Occipital lobe (tissue), 1 donor: ENCODE measurements at regions not wholly inside any gene's neighbourhood (a gene's known extent, or its start where the extent isn't known, plus 50 kb on each side); places are given as distances from the start of the nearest gene placed in this dataset.

Experiments
- DNase-seq: peaks from one replicate; lab custom pipeline; 2025; lab: John Stamatoyannopoulos, UW

DNA sequence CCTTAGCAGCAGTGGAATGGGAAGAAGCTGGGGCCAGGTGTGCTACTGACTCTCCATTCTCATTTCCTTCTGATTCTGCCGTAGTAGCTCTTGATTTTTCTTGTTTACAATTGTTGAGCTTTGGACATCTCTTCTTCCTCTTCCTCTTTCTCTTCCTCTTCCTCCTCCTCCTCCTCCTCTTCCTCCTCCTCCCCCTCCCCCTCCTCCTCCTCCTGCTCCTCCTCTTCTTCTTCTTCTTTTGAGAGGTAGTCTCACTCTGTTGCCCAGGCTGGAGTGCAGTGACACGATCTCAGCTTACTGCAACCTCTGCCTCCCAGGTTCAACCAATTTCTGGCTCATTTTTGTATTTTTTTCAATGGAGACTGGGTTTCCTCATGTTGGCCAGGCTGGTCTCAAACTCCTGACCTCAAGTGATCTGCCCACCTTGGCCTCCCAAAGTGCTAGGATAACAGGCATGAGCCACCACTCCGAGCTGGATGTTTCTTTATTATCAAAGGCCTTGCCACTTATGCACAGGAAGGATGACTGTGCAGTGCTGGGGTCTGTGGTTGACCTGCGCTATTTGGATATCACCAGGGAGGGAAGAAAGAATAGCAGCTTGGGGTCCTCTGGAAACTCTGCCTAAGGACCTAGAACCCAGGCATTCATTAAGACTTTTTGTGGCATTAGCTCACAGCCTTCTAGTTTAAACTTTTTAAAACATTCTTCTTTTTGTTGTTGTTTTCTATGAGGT lies 127.8 kb upstream of the KCNJ16 start:
- DNase-seq, result no peak

DNA sequence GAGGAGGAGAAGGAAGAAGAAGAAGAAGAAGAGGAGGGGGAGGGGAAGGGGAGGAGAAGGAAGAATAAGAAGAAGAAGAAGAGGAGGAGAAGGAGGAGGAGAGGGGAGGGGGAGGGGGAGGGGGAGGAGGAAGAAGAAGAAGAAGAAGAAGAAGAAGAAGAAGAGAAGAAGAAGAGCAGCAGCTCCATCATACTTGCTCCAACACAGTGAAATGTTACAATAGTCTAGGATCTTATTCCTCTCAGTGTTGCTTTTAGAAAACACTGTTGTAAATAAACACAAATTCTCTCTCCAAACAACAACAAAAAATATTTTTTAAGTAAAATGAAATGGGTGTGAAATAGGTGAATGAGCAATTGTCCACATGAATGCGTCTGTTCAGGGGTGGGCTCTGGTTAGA lies 126.6 kb upstream of the KCNJ16 start:
- no peak for DNase-seq

DNA sequence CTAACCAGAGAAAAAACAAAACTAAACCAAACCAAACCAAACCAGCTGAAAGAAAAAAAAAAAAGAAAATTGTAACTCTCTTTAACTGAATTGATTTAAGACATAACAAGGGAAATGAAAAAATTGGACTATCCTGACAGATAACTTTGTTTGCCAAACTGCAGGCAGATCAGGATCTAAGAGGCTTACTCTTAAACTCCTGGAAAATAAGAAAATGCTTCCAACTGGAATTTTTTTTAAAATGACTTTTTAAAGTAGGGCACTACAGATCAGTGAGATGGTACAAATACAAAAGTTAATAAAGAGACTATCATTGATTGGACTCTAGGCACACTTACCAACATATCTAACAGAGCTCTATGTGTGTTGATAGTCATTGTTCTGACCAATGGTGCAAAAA lies 125.5 kb upstream of the KCNJ16 start:
- no peak for DNase-seq

DNA sequence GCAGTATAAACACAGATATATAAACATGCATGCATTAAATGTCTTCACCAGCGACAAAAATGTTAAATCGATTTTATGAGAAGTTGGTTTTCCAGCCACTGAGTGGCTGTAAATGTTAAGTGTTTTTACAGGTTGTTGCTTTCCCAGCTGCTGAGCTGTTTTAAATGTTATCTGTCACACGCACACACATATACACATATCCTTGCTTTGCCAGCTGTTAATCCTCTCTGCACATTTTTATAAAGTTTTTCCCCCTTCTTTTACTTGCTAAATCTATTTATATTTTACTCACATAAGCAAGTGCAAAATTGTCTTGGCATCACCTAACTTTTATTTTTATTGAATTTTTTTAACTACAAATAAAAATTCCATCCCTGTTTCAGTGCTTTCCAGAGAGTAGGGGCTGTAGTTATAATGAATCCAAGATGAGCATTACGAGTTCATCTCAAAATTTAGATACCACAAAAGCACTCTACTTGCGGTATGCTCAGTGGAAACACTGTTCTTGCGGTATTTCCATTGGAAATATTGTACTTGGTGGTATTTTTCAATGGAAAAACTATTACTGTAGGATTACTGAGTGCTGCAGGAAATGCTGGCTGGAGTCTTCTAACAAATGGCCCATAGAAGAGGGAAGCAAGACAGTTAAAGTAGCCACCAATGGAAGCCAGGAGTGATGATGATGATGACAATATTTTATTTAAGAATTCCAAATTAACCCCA lies 124.9 kb upstream of the KCNJ16 start:
- DNase-seq, result no peak

DNA sequence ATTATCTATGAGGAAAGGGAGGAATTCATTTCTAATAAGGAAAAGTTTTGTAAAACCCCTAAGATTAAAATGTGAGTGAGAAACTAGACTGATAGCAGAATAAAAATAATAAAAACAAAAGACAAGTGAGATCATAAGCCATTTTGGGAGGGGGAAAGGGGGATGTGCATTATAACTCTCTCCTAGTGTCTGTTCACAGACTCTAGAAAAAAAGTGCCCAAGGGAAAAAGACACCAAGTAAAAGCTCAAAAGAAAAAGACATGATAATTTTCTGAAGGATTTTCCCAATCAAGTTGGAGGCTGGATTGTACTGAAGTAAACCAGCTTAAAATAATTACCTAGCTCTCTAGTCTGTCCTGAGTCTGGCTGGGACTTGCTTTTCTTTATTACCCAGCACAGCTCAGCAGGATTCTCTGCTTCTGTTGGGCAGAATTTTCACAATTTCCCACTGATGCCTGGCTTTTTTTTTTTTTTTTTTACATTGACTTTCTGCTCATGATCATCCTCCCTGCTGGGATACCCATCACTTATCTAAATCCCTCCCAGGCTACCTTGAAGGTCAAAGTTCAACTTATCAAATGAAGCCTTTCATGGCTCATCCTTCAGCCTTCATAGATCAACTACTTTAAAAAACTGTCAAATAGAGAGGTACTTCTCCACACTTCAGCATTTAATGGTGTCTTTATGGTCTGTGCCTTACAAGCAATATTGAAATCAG lies 124.2 kb upstream of the KCNJ16 start:
- DNase-seq, result no peak

DNA sequence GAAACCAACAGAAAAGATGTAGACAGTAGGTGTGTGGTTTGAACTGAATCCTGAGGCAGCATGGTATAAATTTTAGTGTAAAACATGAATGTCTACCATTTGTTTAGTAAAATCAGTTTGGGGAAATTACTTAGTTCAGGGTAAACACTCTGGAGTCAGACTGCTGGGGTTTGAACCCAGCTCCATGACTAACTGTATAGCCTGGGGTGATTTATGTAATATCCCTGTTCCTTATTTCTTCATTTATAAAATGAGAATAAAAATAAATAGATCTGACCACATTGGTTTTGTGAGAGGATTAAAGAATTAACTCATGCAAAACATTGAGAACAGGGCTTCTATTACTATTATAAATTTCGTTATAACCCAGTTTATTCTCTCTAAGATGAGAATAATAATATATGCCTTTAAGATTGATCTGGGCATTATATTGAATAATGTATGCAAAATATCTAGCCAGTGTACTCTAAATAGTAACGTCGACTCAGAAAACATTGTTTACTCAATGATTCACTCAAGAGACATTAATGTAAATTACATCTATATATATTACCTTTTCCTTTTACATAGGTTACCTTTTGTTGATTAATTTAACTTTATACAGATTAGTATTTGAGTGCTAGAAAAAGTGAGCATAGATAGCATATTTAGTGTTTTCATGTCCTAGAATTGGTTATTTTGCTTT lies 120.6 kb upstream of the KCNJ16 start:
- DNase-seq, result no peak

DNA sequence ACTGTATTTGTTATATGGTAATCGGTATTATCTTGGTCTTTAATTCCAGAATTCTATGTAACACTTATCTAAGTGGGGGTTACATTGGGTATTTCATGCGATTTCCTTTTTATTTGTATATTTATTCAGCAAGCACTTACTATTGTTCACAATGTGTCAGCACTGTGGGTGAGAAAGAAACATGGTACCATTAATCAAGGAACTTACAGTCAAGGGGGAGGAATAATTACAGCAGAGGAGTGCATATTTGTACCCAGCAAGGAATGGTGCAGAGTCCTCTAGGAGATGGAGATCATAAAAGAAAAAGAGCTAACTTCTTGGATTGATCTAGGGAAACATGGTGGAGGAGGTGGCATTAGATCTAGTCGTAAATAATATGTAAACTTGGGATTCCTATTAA lies 117.0 kb upstream of the KCNJ16 start:
- DNase-seq, result no peak

DNA sequence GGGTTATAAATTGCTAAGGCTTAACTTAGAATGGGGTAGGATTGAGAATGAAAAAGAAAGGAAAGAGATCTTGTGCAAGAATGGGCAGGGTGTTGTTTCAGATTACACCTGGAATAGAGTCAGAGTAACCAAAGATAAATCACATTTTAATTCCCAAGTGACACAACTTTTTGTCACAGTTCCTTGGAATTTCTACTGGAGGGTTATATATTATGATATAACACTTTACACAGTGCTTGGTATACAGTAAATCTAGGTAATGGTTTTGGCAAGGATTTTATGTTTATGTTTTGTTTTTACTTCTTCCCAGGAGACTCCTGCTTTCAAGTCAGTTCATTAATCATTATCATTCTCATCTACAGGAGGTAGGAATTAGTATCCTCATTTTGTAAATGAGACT lies 115.7 kb upstream of the KCNJ16 start:
- no peak for DNase-seq

DNA sequence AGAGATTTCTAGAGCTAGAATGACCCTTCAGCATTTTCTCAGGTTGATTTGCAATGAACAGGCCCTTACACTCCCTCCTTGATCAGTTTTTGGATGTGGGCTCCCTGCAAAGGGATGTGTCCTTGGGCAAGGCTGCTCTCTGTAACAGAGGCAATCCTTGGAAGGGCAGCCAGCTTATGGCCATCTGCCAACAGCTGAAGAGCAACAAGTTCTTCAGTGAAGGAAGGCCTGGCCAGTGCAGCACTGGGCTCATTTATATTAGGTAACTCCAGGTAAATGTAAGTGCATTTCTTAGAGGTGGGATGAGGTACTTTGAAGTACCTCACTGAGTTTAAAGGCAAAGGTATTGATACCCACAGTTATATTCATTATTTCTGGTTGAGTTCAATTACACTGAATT lies 114.3 kb upstream of the KCNJ16 start:
- no peak for DNase-seq

DNA sequence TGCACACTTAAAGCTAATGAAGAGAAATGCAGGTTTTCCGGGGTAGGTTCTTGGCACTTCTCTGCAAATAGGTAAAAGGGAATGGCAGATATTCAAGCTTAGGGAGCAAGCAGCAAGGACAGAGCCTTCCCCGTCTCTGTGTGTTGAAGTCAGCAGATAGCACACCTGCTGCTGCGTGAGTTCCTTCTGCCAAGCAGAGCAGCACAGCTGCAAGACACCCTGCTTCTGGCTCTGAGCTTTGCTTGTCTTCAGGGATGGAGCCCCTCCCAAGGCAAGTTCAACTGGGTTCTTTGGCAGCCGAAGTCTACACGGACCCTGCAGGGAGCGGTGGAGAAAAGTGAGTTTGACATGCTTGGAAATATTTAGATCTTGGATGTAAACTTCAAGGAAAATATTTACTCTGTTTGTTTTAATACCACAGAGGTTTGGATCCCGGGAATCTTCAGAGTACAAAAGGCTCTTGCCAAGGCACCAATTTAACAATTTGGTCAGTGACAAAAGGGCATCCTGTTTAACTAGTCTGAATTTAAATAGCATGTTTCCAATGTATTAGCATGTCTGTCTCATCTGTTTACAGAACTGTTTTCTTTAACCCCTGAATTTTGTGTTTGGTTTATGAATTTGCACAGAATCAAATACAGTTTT lies 113.4 kb upstream of the KCNJ16 start:
- DNase-seq, result peak; percentile 2

DNA sequence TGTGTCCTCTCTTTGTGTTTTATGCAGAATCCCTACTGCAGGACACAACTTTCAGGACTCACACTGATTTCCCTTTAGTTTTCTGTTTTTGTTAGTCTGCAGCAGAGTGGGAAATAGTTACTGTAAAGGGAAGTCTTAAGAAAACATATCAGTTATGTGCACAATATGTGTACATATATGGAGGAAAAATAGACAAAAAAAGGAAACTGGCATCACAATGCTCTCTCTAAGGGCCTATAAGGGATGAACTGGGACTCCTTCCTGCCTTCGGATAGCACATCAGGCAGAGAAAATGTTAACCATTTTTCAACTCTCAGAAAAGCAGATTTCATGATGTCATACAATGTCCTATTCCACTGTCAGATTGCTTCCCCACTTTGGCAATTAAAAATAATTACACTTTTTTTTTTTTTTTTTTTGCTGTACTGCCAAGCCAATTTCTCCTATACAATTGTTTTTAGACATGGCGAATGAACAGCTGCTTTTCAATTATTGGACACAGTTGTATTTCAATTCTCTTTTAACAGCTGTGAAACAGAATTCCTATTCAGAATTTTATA lies 112.5 kb upstream of the KCNJ16 start:
- no peak for DNase-seq

DNA sequence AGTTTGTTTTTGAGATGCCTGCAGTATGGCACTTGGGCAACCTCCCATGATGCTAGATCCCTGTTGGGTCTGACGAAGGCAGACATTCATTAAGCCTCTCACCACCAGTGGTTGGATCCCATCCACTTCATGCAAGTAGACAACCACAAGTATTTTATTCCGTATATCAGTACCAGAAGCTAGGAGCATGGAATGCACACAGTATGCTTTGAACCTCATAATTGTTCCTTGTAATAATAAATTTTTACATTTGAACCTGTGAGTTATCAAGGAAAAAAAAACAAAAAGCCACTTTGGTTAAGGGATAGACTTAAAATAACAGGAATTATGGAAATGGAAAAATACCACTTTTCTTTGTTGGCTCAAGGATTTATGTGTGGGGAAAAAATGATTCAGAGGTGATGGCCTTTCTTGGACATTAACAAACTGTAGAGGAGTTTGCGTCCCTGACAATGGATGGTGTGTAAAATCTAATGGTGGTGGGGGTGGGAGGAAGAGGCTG lies 107.1 kb upstream of the KCNJ16 start:
- no peak for DNase-seq

DNA sequence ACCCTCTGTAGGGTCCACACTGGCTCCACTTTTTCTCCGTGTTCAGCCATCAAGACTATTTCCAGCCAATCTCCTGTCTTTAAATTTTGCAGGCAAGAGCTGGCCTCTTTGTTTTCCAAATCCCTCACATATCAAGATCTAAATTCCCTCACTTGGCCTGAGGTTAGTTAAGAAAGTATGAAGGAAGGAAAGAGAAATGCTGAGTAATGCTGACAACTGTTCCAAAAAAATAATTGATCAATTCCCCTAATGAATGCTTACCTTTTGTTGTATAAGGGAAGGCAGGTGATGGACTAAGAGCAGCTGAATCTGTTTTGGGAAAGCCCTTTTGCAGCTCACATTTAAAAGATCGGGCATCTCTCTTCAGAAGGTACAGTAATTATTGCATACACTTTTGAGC lies 105.1 kb upstream of the KCNJ16 start:
- DNase-seq, result no peak

DNA sequence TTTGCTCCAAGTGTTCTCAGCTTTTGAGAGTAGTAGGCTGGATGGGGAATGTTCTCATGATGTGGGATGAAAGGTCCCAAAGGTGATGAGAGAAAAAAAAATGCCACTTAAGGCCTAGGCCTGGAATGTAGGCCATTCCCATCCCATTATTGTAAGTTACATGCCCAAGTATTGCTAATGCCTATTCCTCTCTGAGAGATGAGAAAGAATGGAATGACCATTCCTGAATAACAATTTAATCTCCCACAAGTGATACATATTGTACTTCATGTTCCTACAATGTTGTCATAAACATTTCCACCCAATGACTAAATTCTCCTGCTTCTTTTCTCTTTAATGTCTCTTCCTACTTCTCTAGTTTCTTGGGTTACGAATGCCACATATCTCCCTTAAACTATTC lies 102.8 kb upstream of the KCNJ16 start:
- no peak for DNase-seq

DNA sequence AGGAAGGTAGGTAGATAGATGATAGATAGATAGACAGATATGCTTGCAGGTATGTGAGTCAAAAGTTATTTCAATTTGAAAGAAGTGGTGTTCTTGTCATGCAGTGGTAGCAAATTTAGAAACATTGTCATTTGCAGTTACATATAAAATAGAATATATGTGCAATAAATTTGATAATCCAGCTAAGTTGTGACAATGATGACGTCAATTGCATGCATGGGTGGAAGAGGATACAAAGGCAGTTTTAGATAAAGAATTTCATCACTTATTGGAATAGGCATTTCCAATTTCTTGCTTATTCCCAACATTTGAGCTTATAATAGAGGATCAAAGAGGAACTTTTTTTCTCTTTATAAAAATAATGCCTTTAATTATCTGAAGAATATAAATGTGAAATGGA lies 99.2 kb upstream of the KCNJ16 start:
- DNase-seq, result no peak

DNA sequence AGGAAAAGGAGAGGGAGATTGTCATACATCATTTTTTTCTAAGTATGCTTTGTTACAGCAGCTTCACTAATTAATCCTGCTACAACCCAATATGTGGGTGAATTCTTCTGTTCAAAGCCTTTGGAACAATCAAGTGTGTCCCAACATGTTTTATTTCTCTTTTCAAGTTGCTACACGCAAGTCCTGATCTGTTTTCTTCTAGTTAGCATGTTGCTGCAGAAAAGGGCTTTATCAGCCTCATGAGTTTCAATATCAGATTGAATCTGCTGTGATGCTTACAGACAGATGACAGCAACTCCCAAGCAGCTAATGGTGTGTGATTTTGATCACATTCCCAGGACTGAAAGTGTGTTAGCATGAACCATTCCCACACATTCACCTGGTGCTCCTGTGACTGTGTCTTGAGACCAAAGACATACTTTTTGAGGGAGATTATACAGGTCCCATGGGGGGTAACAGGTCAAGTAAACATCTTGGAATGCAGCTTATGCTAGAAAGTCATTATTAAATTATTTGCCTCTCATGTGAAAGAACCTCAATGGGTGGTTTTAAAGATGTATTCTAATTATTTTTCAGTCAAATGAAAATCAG lies 96.9 kb upstream of the KCNJ16 start:
- DNase-seq, result no peak

DNA sequence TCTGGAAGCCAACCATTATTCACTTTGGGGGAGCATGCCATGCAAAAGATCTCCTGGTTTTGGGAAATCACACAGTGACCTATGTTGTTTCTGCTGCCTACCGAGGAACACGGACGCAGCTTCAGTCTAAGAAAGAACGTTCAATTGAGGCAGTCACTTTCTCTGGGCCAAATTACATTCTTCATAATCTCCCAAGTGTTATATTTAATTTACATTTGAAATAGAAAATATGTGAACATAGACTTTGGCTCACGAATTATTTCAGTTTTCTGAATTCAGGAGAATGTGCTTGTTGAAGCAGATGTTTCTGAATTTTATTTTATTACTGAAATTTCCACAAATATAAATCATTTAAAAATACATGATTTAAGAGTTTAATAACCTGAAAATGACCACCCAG lies 93.6 kb upstream of the KCNJ16 start:
- DNase-seq, result no peak

DNA sequence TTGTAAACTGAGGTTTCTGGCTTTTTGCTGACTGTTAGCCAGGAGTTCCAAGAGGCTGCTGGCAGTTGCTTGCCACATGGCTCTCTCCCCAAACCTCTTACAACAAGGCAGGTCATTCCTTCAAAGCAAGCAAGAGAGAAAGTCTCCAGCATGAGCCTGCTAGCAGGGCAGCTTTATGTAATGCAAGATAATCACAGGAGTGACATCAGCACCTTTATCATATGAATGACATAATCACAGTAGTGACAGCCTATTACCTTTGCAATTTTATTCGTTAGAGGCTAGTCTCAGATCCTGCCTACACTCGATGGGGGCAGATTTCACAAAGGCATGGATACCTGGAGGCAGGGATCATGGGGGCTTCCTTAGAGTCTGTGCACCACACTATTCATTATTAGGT lies 79.5 kb upstream of the KCNJ16 start:
- DNase-seq, result no peak

DNA sequence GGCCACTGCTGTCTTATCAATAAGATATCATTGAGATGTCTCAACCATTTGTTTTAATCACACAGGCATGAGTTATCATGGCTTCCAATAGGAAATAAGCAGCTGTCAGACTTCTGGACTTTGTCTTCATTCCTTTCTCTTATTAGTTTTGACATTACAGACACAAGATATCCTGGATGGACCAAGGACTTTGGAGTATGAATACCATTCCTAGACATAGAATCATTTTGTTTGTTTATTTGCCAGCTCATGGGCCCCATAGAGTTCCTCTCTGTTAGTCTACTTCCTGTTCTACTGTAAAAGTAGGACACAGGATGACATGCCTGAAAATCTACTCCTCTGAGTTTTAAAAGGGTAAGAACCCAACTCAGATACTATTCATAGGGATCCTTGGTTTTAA lies 77.7 kb upstream of the KCNJ16 start:
- no peak for DNase-seq

DNA sequence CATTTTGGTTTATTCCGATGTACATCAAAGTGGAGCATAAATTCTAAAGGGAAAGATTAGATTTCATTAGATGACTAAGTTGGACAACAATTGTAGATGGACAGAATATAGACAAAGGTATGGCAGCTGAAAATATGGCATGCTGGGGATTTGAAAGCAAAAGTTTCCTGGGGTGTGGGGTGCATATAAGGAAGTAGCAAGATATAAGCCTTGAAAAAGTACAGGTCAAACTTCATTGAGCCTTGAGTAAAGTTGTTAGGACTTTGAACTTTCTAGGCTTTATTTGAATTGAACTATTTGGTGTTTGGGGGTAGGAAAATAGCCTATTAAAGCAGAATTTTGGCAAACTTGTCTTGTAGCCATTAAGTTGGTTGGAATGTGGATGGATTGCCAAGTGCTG lies 75.8 kb upstream of the KCNJ16 start:
- DNase-seq, result no peak

DNA sequence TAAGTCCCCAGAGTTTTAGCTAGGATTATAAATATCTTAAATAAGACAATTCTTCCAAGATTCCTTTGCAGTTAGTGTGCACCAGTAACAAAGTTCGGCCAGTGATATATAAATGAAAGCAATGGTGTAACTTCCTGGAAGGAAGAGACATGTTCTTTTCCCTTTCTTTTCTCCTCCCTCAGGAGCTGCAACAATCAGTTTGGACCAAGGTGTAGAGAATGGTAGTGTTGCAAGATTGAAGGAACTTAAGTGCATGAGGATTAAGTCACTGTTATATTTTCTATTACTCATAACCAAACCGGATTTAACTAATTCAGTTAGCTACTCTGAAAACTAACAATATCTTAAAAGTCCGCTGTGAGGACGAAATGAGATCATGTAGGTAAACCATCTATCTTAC lies 68.9 kb upstream of the KCNJ16 start:
- DNase-seq, result no peak
